Hematopoietic multipotent progenitor cell treated with erythropoietin and hydrocortisone succinate and interleukin-3 and kit ligand, for 15 days (in vitro differentiated cells): ENCODE measurements at regions not wholly inside any gene's neighbourhood (a gene's known extent, or its start where the extent isn't known, plus 50 kb on each side); places are given as distances from the start of the nearest gene placed in this dataset.
"Not testable (repeated sequence)": the region's sequence is repeated elsewhere in the genome, so short reads cannot be mapped to it uniquely, and the experiment has no call there.

Experiments used
- DNase-seq: peaks from one replicate; pipeline ENCODE4 v3.0.0-alpha.2; 2015; ENCODE audit warnings: low spot score

- no peak for DNase-seq
These were observed 341.7 kb upstream of the CLINT1 start for GRCh38 chr5:158200619-158201018.

- DNase-seq: no peak
These were observed 339.7 kb upstream of the CLINT1 start for GRCh38 chr5:158198636-158199035.

GRCh38 chr5:158195416-158196210, 336.7 kb upstream of the CLINT1 start:
- no peak for DNase-seq

GRCh38 chr5:158194561-158194976, 335.6 kb upstream of the CLINT1 start:
- no peak for DNase-seq

DNA sequence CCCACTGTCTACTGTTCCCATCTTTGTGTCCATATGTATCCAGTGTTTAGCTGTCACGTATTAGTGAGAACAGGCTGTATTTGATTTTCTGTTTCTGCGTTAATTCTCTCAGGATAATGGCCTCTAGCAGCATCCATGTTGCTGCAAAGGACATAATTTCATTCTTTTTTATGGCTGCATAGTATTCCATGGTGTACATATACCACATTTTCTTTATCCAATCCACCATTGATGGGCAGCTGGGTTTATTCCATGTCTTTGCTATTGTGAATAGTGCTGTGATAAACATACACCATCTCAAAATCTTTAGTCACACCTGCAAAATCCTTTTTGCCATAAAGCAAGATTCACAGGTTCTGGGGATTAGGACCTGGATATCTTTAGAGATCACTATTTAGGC, 334.4 kb upstream of the CLINT1 start:
- not testable (repeated sequence) for DNase-seq

DNA sequence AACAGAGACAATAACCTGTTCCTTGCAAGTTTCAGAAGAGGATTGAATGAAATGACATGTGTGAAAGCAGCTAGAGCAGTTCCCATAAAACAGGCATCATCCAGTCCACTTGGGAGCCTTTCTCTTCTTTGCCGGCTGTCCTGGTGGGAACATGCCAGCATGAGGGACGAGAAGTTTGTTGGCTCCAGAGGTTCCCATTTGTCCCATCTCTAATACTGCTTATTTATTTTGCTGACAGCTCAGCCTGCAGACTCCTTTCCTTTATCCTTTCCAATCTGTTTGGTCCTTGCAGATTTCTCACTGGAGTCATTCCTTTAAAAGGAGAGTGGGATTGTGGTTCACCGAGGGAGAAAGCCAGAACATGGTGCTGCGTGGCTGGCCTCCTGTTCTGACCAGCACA, 321.5 kb upstream of the CLINT1 start:
- no peak for DNase-seq

- no peak for DNase-seq
These were observed 320.3 kb upstream of the CLINT1 start for GRCh38 chr5:158179271-158179670.

DNA sequence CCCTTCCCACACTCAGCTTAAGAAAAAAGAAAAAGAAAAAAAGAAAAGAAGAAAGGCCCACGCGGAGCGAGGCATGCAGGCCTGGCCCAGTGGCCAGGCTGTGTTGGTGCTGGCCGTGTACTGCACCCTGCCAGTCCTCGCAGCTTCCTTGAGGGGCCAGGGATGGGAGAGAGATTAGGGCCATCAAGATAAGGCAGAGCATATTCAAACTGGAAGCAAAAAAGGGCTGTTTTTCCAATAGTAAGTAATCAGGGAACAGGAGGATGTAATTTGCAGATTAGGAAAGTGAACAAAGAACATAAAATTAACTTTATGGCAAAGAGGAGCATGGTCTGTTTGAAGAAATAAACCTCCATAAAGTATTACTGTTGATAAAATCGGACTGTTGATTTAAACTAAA, 319.6 kb upstream of the CLINT1 start:
- no peak for DNase-seq

DNA sequence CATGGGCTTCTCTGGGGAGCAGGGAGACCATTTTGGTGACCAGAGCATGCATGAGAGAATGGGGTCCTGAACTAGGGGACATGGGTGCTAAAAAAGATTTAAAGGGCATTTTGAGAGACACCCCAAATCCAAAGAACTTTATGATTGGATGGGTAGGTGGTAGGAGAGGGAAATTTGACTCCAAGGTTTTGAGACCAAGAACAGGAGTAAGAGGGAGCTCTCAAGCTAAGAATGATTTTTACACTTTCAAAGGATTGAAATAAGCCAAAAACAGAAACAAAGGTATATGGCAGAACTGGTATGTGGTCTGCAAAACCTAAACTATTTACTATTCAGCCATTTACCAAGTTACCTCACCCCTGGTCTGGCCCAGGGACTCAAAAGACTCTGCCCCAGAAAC, 318.2 kb upstream of the CLINT1 start:
- DNase-seq: no peak

GRCh38 chr5:158175934-158176481, 317.1 kb upstream of the CLINT1 start:
- DNase-seq: no peak

DNA sequence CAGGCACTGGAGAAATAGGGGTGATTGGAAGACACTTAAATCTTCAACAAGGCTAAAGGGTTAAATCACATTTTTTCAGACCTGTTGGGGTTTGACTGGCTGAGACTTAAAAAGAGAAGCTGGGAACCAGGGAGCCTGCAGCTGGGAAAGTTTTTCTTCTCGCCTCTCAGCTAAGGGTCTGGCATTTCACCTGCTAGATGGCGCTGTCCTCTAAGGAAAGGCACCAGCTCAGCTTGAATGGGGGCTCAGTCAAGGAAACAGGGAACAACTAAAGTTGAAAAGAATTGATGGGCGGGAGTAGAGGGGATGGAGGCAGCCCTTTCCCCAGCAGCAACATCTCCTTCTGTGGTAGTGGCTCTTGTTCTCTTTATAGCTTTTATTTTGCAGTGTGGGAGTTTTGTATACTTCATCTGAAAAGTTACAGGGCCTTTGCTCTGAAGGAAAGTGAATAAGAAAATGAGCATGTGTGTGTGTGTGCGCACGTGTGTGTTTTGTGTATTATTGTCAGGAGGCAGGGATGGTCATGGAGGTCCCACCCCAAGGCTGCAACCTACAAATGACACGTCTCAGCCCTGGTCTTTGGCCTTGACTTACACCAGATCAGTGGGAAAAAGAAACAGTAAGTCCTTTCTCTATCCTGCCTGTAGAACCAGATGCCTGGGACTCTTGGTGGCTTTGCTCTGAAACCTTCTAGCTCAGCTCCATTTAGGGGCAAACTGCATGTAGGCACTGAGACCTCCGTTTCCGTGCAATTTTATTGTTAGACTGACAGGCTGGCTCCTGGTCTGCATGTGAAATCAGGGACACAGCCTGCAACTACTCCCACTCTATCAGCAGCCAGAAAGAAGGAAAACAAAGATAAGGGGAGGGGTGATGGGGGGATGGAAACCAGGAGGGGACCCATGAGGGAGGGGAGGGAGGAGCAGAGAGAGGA, 316.2 kb upstream of the CLINT1 start:
- DNase-seq: peak; percentile 3

GRCh38 chr5:158174026-158174425, 315.1 kb upstream of the CLINT1 start:
- no peak for DNase-seq

GRCh38 chr5:158172005-158172404, 313.1 kb upstream of the CLINT1 start:
- no peak for DNase-seq

- DNase-seq: no peak
These were observed 311.6 kb upstream of the CLINT1 start for GRCh38 chr5:158170534-158170933.

DNA sequence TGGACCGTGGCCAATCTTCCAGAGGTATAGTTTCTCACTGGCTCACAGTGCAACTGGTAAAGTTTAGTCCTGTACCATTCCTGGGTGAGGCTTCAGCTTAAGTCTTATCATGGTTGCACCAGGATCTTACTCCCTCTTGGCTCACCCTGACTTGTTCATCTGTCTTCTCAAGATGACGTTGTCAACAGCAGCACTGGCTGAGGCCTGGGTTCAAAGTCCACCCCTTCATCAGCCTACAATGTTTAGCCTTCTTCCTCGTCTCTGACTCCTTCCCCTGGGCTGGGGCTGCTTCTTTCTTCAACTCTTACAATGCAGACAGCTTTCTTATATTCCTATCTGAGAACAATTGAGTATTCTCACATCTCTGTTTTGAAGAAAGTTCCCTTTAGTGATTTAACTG, 311.1 kb upstream of the CLINT1 start:
- DNase-seq: no peak

DNA sequence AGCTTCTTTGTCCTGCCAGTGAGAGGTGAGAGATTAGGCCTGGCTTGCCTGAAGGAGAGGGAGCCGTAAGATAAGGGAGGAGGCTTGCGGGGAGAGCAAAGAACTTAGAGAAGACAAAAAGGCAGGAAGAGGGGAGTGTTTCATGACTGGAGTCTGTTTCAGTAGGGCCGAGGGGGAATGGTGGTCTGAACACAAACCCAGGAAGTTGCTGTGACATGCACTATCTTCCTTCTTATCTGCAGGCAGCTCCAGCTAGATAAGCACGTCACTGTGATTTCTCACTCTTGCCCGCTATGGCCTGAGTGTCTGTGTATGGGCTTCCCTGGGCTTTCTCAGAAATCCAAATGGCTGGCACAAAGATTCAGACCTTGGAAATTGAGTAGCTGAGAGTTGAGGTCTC, 307.5 kb upstream of the CLINT1 start:
- DNase-seq: no peak

DNA sequence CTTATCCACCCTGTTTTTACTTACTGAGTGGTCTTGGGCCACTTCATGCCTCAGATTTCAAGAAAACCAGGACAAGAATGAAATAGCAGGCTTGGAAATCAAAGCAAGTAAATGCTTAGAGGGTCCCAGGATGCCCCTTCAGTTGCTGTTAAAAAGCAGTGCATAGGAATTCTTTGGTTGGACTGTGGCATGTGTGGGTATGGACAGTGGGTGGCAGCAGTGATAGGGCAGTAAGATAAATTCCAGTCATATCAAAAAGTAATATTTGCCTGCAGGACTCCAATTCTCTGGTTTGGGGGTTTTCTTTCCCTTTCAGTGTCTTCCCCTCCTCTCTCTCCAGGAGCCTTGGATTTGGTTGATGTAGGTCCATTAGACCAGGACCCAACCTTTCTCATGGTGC, 306.7 kb upstream of the CLINT1 start:
- DNase-seq: no peak

DNA sequence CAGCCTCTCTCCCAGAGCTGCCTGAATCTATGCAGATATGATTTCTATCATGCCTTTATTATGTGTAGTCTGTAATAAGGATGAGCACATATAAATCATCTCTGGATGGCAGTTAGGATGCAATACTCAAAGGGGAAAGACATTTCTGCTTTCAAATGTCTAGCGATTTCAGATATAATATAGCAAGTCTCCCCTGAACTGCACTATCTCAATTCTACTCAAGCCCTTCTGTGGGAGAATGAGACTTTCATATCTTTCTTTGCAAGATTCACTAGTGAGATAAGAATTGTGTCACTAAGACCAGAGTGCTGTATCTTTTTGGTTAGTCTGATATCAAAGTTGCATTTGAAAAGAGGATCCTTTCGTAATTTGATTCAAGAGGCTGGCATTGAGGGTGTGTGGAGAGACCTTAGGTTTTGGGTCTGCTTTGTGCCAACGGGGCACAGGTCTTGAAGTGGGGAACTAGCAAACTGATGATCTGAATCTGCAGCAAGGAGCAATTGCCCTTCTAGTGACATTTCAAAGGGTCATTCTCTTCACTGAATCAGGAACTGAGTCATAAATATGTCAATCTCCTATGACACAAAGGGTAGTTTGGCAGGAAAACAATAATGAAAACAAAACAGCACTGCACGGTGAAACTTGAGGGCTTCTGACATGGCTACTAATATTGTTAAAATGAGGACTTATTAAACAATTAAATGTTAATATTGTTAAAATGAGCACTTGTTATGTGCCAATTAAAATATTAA, 305.5 kb upstream of the CLINT1 start:
- DNase-seq: no peak

DNA sequence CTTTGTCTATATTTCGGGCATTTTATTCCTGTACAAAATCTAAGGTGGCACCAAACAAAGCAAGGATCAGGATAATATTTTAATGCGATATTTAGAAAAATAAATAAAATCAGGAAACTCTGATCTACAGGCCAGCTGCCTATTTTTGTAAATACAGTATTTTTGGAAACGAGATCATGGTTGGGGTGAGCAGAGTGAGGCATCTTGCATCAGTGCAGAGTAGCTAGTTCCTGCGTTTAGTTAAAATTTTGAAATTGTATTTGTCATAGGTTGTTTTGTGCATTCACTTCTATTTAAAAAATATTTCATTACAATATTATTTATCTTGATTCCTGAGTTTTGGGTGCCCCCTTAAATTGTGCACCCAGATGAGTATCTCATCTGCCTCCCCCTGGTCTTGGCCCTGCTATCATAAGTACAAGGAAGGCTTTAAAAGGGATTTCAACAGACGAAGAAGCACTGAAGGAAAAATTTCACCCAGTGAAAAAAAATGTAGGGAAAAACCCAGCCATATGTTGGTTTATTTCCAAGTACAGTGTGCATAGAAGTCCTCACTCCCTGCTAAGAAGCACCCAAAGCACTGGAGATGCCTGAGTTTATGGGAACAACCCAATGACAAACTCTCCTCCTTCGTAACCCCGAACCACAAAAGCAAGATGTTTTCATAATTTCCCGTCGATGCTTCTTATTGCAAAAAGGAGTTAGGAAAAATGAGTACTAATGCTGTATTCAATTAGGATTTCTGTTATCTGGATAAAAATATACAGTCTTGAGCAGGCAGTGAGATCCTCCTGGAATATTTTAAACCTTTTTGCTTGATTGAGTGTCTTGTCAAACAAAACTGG, 304.7 kb upstream of the CLINT1 start:
- DNase-seq: no peak

GRCh38 chr5:158162479-158163034, 303.6 kb upstream of the CLINT1 start:
- no peak for DNase-seq

GRCh38 chr5:158162026-158162425, 303.1 kb upstream of the CLINT1 start:
- no peak for DNase-seq
